ENCODE measurements at regions not wholly inside any gene's neighbourhood (a gene's known extent, or its start where the extent isn't known, plus 50 kb on each side); places are given as distances from the start of the nearest gene placed in this dataset.

GRCh38 chr9:1327467-1327866 is 277.3 kb downstream of the DMRT2 start:
- Histone ChIP-seq H3K27me3 (no peaks in the 10 kb centered on the region), H3K36me3 (no peaks in the 10 kb centered on the region), H3K4me3 (no peak overlapping the region), H3K4me1 (no peaks in the 10 kb centered on the region), H3K9me3 (no peaks in the 10 kb centered on the region), H3K27ac (no peak overlapping the region)
- no peak for DNase-seq (ENCODE audit: low spot score in 2 of 2)
- TF ChIP-seq EP300 (IDR thresholded peaks at IDR 0.05) (no peak), POLR2AphosphoS5 (IDR thresholded peaks at IDR 0.05) (no peak), POLR2A (IDR thresholded peaks at IDR 0.05) (no peak)
- TF ChIP-seq, protein P1, sequence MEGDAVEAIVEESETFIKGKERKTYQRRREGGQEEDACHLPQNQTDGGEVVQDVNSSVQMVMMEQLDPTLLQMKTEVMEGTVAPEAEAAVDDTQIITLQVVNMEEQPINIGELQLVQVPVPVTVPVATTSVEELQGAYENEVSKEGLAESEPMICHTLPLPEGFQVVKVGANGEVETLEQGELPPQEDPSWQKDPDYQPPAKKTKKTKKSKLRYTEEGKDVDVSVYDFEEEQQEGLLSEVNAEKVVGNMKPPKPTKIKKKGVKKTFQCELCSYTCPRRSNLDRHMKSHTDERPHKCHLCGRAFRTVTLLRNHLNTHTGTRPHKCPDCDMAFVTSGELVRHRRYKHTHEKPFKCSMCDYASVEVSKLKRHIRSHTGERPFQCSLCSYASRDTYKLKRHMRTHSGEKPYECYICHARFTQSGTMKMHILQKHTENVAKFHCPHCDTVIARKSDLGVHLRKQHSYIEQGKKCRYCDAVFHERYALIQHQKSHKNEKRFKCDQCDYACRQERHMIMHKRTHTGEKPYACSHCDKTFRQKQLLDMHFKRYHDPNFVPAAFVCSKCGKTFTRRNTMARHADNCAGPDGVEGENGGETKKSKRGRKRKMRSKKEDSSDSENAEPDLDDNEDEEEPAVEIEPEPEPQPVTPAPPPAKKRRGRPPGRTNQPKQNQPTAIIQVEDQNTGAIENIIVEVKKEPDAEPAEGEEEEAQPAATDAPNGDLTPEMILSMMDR (IDR thresholded peaks at IDR 0.05), result no peak
- 52% methylated on average over 3 of the region's 3 CpGs for WGBS

DNA sequence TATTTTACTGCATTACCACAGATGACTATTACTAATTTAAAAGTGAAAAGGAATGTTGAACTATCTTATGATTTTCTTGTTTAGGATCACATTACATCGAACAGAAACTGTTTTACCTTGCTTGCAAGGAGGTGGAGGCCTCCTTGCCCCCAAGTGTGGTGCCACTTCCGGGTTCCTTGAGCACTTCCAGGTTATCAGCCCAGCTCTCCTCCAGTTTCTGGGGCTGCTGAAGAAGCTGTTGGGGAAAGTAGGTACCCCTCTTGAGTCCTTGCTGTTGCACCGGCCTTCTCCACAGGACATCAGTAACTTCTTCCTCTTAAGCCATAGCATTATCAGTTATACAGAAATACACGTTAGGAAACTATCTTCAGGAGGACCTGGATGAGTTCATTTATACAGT is 278.2 kb downstream of the DMRT2 start:
- Histone ChIP-seq H3K27me3 (no peaks in the 10 kb centered on the region), H3K36me3 (no peaks in the 10 kb centered on the region), H3K27ac (no peak overlapping the region), H3K4me3 (no peak overlapping the region), H3K9me3 (no peaks in the 10 kb centered on the region), H3K4me1 (no peaks in the 10 kb centered on the region)
- TF ChIP-seq POLR2A (IDR thresholded peaks at IDR 0.05) (no peak), EP300 (IDR thresholded peaks at IDR 0.05) (no peak), POLR2AphosphoS5 (IDR thresholded peaks at IDR 0.05) (no peak)
- TF ChIP-seq, protein P1 (IDR thresholded peaks at IDR 0.05), result no peak
- no peak for DNase-seq (ENCODE audit: low spot score in 2 of 2)
- 86% methylated on average over 4 of the region's 4 CpGs for WGBS

- DNase-seq (ENCODE audit: low spot score in 2 of 2), result no peak
- no peaks in the 10 kb centered on the region for H3K4me1 ChIP-seq
- TF ChIP-seq POLR2A (IDR thresholded peaks at IDR 0.05) (no peak), EP300 (IDR thresholded peaks at IDR 0.05) (no peak), POLR2AphosphoS5 (IDR thresholded peaks at IDR 0.05) (no peak)
- TF ChIP-seq, protein P1 (IDR thresholded peaks at IDR 0.05), result no peak
Observed at GRCh38 chr9:1331546-1332038, 281.4 kb downstream of the DMRT2 start.

GRCh38 chr9:1332156-1332555 is 282.0 kb downstream of the DMRT2 start:
- H3K27ac ChIP-seq, result no peak overlapping the region
- no peaks in the 10 kb centered on the region for H3K36me3 ChIP-seq
- H3K4me3 ChIP-seq, result no peak overlapping the region
- 59% methylated on average over 3 of the region's 3 CpGs for WGBS
- no peaks in the 10 kb centered on the region for H3K9me3 ChIP-seq
- TF ChIP-seq POLR2AphosphoS5 (IDR thresholded peaks at IDR 0.05) (no peak), EP300 (IDR thresholded peaks at IDR 0.05) (no peak), POLR2A (IDR thresholded peaks at IDR 0.05) (no peak)
- TF ChIP-seq, protein P1 (IDR thresholded peaks at IDR 0.05), result no peak
- no peak for DNase-seq (ENCODE audit: low spot score in 2 of 2)
- no peaks in the 10 kb centered on the region for H3K4me1 ChIP-seq
- no peaks in the 10 kb centered on the region for H3K27me3 ChIP-seq

More at GRCh38 chr9:1331546-1332038, 281.4 kb downstream of the DMRT2 start:
- Histone ChIP-seq H3K9me3 (no peaks in the 10 kb centered on the region), H3K36me3 (no peaks in the 10 kb centered on the region), H3K27ac (no peak overlapping the region), H3K27me3 (no peaks in the 10 kb centered on the region), H3K4me3 (no peak overlapping the region)

DNA sequence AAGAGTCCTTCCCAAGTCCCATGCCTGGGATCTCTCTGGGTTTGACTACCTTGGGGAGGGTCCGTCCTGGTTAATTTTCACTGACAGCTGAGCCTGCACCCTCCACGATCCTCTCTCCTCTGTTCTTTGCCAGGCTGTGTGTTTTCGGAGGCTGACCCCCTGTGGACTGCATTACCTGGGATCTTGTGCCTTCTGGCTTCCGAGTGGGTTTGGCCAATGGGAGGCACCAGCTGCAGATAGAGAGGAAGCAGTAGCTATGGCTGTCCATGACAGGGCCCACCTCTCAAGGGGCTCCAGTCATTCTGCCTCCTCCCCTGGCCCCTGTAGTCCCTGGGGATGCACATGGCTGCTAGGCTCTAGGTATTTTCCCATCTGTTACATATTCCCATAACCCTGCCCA is 285.0 kb downstream of the DMRT2 start:
- Histone ChIP-seq H3K9me3 (no peaks in the 10 kb centered on the region), H3K4me3 (no peak overlapping the region), H3K4me1 (no peaks in the 10 kb centered on the region), H3K36me3 (no peaks in the 10 kb centered on the region), H3K27me3 (no peaks in the 10 kb centered on the region), H3K27ac (no peak overlapping the region)
- no peak for DNase-seq (ENCODE audit: low spot score in 2 of 2)
- WGBS, result 76% methylated on average over 4 of the region's 4 CpGs
- TF ChIP-seq, protein P1 (IDR thresholded peaks at IDR 0.05), result no peak
- no peak for TF ChIP-seq EP300 (IDR thresholded peaks at IDR 0.05)
- TF ChIP-seq POLR2AphosphoS5 (IDR thresholded peaks at IDR 0.05), result no peak
- no peak for TF ChIP-seq POLR2A (IDR thresholded peaks at IDR 0.05)

All from suprapubic skin (tissue), 4 donors.